WTC11 (cell line): ENCODE measurements at regions not wholly inside any gene's neighbourhood (a gene's known extent, or its start where the extent isn't known, plus 50 kb on each side); places are given as distances from the start of the nearest gene placed in this dataset.

ENCODE experiments used
- ATAC-seq: fragments of 200-7000 bp; cut with Tn5 transposase; 2 replicates; pipeline ENCODE4 v1.10.0; 2021; ENCODE audit warnings: mild to moderate bottlenecking, moderate library complexity
- CTCF ChIA-PET: fragments of 300-600 bp; sonication (Branson Sonifier 250); formaldehyde crosslinking; loops from one replicate; lab custom pipeline; 2021; ENCODE audit warnings: antibody characterized with exemption; lab: Charles Lee
- POLR2A ChIA-PET: fragments of 350-600 bp; sonication (Branson Sonifier 250); formaldehyde crosslinking; loops from one replicate; lab custom pipeline; 2021; ENCODE audit warnings: antibody characterized with exemption; lab: Charles Lee
- DNase-seq: peaks from one replicate; pipeline ENCODE4 v3.0.0; 2021; ENCODE audit warnings: low spot score
- H3K27ac Mint-ChIP-seq: 2 replicates; pipeline ENCODE4 v1.8.0; 2021; ENCODE audit warnings: mixed read lengths
- H3K27me3 Mint-ChIP-seq: 2 replicates; pipeline ENCODE4 v1.8.0; 2021; ENCODE audit warnings: low read depth, mild to moderate bottlenecking, moderate library complexity, mixed read lengths
- H3K36me3 Mint-ChIP-seq: 2 replicates; pipeline ENCODE4 v1.8.0; 2021; ENCODE audit warnings: mixed read lengths
- H3K4me1 Mint-ChIP-seq: 2 replicates; pipeline ENCODE4 v1.8.0; 2022; ENCODE audit warnings: mixed read lengths
- H3K4me3 Mint-ChIP-seq: 2 replicates; pipeline ENCODE4 v1.8.0; 2021; ENCODE audit warnings: mild to moderate bottlenecking, moderate library complexity, mixed read lengths
- H3K9me3 Mint-ChIP-seq: 2 replicates; pipeline ENCODE4 v1.8.0; 2021; ENCODE audit warnings: mixed read lengths
- GRHL2 ChIP-seq: fragments of 250-450 bp; sonication (Bioruptor Pico); IDR thresholded peaks from 2 replicates; pipeline ENCODE4 v1.8.0; 2022; ENCODE audit warnings: mild to moderate bottlenecking, moderate library complexity; ENCODE audit not compliant: insufficient replicate concordance, severe bottlenecking
- HMGXB4 ChIP-seq: sonication (generic); formaldehyde crosslinking; IDR thresholded peaks from 2 replicates; pipeline ENCODE4 v1.8.1; 2023; ENCODE audit warnings: mild to moderate bottlenecking, moderate library complexity, missing genetic modification reagents
- IRF1 ChIP-seq: sonication (generic); formaldehyde crosslinking; IDR thresholded peaks from 2 replicates; pipeline ENCODE4 v1.8.0; 2023; ENCODE audit warnings: missing genetic modification reagents
- MAX ChIP-seq: sonication (generic); formaldehyde crosslinking; IDR thresholded peaks from 2 replicates; pipeline ENCODE4 v1.8.0; 2022; ENCODE audit warnings: mild to moderate bottlenecking, missing genetic modification reagents
- TCF7 ChIP-seq: sonication (generic); formaldehyde crosslinking; IDR thresholded peaks from 2 replicates; pipeline ENCODE4 v1.8.0; 2022; ENCODE audit warnings: mild to moderate bottlenecking, low read depth, missing genetic modification reagents, moderate library complexity
- TEAD1 ChIP-seq: sonication (generic); formaldehyde crosslinking; IDR thresholded peaks from 2 replicates; pipeline ENCODE4 v1.8.0; 2022; ENCODE audit warnings: mild to moderate bottlenecking, missing genetic modification reagents
- TP53 ChIP-seq: sonication (generic); formaldehyde crosslinking; IDR thresholded peaks from 2 replicates; pipeline ENCODE4 v1.8.1; 2023; ENCODE audit warnings: mild to moderate bottlenecking, missing genetic modification reagents
- USF1 ChIP-seq: sonication (generic); formaldehyde crosslinking; IDR thresholded peaks from 2 replicates; pipeline ENCODE4 v1.8.0; 2022; ENCODE audit warnings: mild to moderate bottlenecking, missing genetic modification reagents
- ZBTB43 ChIP-seq: sonication (generic); formaldehyde crosslinking; IDR thresholded peaks from 2 replicates; pipeline ENCODE4 v1.8.1; 2023; ENCODE audit warnings: mild to moderate bottlenecking, missing genetic modification reagents
- ZNF232 ChIP-seq: sonication (generic); formaldehyde crosslinking; IDR thresholded peaks from 2 replicates; pipeline ENCODE4 v1.8.0; 2022; ENCODE audit warnings: mild to moderate bottlenecking, missing genetic modification reagents
- ZNF425 ChIP-seq: fragments of 250-450 bp; sonication (Bioruptor Pico); conservative IDR thresholded peaks from 2 replicates; pipeline ENCODE4 v1.9.0; 2021; ENCODE audit warnings: mild to moderate bottlenecking
- ZNF532 ChIP-seq: fragments of 250-450 bp; sonication (Bioruptor Pico); IDR thresholded peaks from 2 replicates; pipeline ENCODE4 v1.9.0; 2021; ENCODE audit warnings: mild to moderate bottlenecking, borderline replicate concordance
- TF ChIP-seq, protein P1 (sequence below): sonication (generic); formaldehyde crosslinking; IDR thresholded peaks from 2 replicates; pipeline ENCODE4 v1.8.0; 2022; ENCODE audit warnings: mild to moderate bottlenecking, missing genetic modification reagents
- TF ChIP-seq, protein P2 (sequence below): fragments of 250-450 bp; sonication (Bioruptor Pico); IDR thresholded peaks from 2 replicates; pipeline ENCODE4 v1.9.0; 2021; ENCODE audit warnings: mild to moderate bottlenecking
- TF ChIP-seq, protein P3 (sequence below): sonication (generic); formaldehyde crosslinking; IDR thresholded peaks from 2 replicates; pipeline ENCODE4 v1.8.1; 2022; ENCODE audit warnings: mild to moderate bottlenecking, moderate library complexity, missing genetic modification reagents

DNA sequence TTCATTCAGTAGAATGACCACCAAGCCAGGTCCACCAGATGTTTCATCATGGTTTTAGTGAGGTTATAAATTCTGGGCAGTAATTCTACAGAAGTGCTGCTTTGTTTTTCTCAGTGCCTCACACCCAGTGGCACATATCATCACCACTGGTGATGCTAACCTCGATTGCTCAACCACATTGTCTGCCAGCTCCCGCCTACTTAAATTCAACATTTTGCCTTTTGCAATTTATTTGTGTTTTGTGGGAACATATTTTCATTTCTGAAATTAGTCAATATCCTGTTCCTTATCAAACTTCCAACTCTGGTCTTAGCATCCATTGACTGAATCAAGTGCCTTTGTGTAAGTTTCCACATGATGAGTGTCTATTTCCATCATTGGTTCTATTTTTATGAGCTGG, 62.3 kb upstream of the TMEM178A start (continued):
- TF ChIP-seq MAX (CRISPR knock-in tag) (no peak), TEAD1 (CRISPR knock-in tag) (no peak), ZBTB43 (CRISPR knock-in tag) (no peak), ZNF232 (CRISPR knock-in tag) (no peak), ZNF532 (CRISPR knock-in tag) (no peak), USF1 (no peak), TP53 (CRISPR knock-in tag) (no peak), TCF7 (CRISPR knock-in tag) (no peak), GRHL2 (CRISPR knock-in tag) (no peak)
- TF ChIP-seq, protein P1, sequence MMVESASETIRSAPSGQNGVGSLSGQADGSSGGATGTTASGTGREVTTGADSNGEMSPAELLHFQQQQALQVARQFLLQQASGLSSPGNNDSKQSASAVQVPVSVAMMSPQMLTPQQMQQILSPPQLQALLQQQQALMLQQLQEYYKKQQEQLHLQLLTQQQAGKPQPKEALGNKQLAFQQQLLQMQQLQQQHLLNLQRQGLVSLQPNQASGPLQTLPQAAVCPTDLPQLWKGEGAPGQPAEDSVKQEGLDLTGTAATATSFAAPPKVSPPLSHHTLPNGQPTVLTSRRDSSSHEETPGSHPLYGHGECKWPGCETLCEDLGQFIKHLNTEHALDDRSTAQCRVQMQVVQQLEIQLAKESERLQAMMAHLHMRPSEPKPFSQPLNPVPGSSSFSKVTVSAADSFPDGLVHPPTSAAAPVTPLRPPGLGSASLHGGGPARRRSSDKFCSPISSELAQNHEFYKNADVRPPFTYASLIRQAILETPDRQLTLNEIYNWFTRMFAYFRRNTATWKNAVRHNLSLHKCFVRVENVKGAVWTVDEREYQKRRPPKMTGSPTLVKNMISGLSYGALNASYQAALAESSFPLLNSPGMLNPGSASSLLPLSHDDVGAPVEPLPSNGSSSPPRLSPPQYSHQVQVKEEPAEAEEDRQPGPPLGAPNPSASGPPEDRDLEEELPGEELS (CRISPR knock-in tag): no peak
- TF ChIP-seq, protein P2, sequence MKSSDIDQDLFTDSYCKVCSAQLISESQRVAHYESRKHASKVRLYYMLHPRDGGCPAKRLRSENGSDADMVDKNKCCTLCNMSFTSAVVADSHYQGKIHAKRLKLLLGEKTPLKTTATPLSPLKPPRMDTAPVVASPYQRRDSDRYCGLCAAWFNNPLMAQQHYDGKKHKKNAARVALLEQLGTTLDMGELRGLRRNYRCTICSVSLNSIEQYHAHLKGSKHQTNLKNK (CRISPR knock-in tag): no peak

DNA sequence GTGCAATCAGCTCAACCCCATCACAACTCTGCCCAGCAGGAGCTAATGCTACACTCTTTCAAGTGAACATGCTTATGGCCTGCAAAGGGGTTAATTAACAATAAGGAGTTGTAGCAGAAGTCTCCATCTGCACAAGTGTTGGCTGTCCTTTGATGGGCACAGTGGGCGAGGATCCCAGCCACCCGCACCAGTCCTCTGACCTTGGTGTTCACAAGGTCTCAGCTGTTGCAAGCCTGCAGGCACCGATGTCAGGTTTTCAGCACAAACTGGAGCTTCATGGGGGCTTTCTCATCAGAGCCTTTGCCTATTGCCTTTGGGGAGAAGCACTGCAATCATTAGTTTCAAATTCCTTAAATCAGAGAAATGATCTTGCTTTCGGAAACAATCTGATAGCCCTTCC, 60.9 kb upstream of the TMEM178A start:
- no peak overlapping the region for H3K27ac Mint-ChIP-seq
- DNase-seq: no peak
- peaks cover 2% of the 10 kb centered on the region; the same call in 1 of the 2 replicates for H3K27me3 Mint-ChIP-seq
- POLR2A ChIA-PET: no interaction called here
- H3K4me1 Mint-ChIP-seq: peaks cover 13% of the 10 kb centered on the region
- no peaks in the 10 kb centered on the region for H3K36me3 Mint-ChIP-seq
- CTCF ChIA-PET: interaction anchor here (1.5 kb wide), 1 partner anchor 11 kb away, joined by 7 read pairs; no protein-coding TSS in a partner anchor
- no peak for ATAC-seq
- no peak overlapping the region for H3K4me3 Mint-ChIP-seq
- no peaks in the 10 kb centered on the region for H3K9me3 Mint-ChIP-seq
- TF ChIP-seq HMGXB4 (no peak), TEAD1 (CRISPR knock-in tag) (no peak), IRF1 (no peak), ZNF425 (CRISPR knock-in tag) (no peak), ZNF532 (CRISPR knock-in tag) (no peak), ZNF232 (CRISPR knock-in tag) (no peak)
- TF ChIP-seq, protein P3, sequence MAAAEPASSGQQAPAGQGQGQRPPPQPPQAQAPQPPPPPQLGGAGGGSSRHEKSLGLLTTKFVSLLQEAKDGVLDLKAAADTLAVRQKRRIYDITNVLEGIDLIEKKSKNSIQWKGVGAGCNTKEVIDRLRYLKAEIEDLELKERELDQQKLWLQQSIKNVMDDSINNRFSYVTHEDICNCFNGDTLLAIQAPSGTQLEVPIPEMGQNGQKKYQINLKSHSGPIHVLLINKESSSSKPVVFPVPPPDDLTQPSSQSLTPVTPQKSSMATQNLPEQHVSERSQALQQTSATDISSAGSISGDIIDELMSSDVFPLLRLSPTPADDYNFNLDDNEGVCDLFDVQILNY (CRISPR knock-in tag): no peak
